ENCODE measurements at regions not wholly inside any gene's neighbourhood (a gene's known extent, or its start where the extent isn't known, plus 50 kb on each side); places are given as distances from the start of the nearest gene placed in this dataset.

DNA sequence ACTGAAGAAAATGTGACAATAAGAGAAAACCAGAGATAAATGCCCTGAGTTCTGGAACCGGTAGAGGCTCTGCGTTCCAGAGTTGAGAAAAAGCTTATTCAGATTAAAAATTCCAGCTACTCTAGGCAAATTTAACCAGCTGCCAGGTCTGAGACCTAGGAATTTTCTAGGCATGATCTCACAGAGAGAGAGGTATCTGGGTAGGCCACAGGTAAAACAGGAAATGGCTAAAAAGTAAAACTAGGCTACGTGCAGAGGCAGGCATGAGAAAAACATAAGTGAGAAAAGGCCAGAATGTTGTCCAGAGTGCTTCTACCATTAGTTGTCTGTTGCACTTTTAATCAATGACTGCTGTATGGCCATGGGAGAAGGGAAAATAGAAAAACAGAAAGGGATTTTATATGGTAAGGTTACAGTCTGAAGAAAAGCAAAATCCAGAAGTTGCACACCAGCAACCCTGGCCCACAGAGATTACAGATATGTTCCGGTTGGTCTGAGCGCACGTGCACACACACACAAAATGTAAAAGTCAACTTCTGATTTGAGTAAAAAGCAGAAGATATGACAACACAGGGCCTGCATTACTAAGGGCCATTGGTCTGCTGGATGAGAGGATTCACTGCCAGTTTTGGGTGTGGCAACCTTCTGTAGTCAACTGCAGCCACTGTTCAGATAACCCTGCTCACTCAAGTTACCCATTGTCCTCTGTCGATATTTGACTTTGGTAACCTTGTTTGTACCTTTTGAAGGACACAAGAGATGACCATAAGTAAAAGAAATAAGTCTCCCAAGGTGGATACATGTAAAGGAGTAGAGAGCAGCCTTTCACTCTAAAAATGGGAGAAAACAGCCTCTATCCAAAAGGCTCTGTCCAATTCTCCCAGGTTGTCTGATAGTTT lies 266.0 kb downstream of the DTWD2 start:
- ATAC-seq (replicated peaks; ENCODE audit: extremely low read depth, poor library complexity, severe bottlenecking) (no peak), DNase-seq (ENCODE audit: low spot score in 2 of 2) (no peak)
- no peak overlapping the region for H3K4me3 Mint-ChIP-seq
- H3K27me3 Mint-ChIP-seq = no peaks in the 10 kb centered on the region
- peaks cover 20% of the 10 kb centered on the region for H3K9me3 Mint-ChIP-seq
- H3K4me1 Mint-ChIP-seq = no peaks in the 10 kb centered on the region
- H3K27ac Mint-ChIP-seq (ENCODE audit: low read depth) = no peak overlapping the region
- H3K36me3 Mint-ChIP-seq (ENCODE audit: insufficient read depth) = no peaks in the 10 kb centered on the region

DNA sequence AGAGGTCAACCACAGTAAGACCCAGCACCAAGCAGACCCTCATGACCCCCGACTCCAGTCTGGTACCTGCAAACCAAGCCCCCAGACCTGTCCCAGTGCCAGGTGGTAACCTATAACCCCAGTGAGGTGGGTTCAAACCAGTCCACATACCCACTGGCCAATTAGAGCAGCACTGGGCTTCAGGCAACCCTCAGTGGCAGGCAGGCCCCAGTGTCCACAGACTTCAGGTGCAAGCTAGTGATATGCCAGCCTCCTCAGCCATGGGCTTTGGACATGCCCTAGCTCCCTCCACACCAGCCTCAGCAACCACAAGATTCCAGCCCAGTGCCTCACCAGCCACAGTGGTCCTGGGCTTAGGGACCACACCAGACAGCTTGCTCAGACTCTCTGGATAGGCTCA lies 276.6 kb downstream of the DTWD2 start:
- ATAC-seq (replicated peaks; ENCODE audit: extremely low read depth, poor library complexity, severe bottlenecking) (no peak), DNase-seq (ENCODE audit: low spot score in 2 of 2) (no peak)
- Mint-ChIP-seq H3K36me3 (ENCODE audit: insufficient read depth) (no peaks in the 10 kb centered on the region), H3K4me3 (no peak overlapping the region), H3K4me1 (no peaks in the 10 kb centered on the region), H3K9me3 (peaks cover 18% of the 10 kb centered on the region), H3K27ac (ENCODE audit: low read depth) (no peak overlapping the region), H3K27me3 (no peaks in the 10 kb centered on the region)

DNA sequence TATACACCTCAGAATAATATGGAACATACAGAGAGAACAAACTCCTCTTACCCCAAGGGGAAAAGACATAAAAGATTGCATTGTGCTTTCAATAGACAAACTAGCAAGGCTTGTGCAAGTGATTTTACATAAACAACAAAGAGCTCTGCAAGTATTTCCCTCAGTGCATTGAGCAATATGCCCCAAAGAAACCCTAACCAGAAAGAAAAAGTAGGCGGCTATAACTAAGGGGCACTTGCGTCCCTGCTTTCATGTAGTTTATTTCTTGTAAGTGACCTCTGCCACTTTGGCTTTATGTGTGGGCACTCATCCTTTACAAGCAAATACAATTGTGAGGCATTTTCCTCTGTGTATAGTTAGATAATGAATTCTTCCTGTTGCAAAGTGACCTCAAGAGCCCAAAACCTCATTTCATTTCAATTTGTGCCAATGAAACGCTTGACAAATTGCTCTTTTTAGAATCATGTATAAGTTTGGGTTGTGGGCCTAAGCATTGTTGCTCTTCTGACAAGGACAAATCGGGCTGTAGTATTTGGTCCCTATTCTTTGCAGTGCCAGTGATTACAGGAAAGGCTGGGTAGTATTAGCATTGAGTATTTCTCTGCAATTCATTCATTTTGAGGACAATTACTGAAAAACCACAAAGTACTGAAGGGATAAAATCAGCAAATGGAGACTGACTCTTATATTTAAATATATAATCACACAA lies 282.2 kb downstream of the DTWD2 start:
- H3K36me3 Mint-ChIP-seq (ENCODE audit: insufficient read depth) = peaks cover 4% of the 10 kb centered on the region
- H3K4me3 Mint-ChIP-seq = no peak overlapping the region
- DNase-seq (ENCODE audit: low spot score in 2 of 2) = no peak
- ATAC-seq (replicated peaks; ENCODE audit: extremely low read depth, poor library complexity, severe bottlenecking) = no peak
- H3K27me3 Mint-ChIP-seq = no peaks in the 10 kb centered on the region
- H3K27ac Mint-ChIP-seq (ENCODE audit: low read depth) = no peak overlapping the region
- no peaks in the 10 kb centered on the region for H3K4me1 Mint-ChIP-seq
- peaks cover 22% of the 10 kb centered on the region for H3K9me3 Mint-ChIP-seq

DNA sequence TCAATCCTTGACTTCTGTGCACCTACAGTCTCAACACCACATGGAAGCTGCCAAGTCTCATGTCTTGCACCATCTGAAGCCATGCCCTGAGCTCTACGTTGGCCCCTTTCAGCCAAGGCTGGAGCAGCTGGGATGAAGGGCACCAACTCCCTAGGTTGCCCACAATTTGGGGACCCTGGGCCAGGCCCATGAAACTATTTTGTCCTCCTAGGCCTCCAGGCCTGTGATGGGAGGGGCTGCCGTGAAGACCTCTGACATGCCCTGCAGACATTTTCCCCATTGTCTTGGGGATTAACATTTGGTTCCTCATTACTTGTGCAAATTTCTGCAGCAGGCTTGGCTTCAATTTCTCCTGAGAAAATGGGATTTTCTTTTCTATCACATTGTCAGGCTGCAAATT lies 285.1 kb downstream of the DTWD2 start:
- ATAC-seq (replicated peaks; ENCODE audit: extremely low read depth, poor library complexity, severe bottlenecking) (no peak), DNase-seq (ENCODE audit: low spot score in 2 of 2) (no peak)
- Mint-ChIP-seq H3K9me3 (peaks cover 12% of the 10 kb centered on the region), H3K36me3 (ENCODE audit: insufficient read depth) (peaks cover 4% of the 10 kb centered on the region), H3K4me3 (no peak overlapping the region), H3K27ac (ENCODE audit: low read depth) (no peak overlapping the region), H3K4me1 (no peaks in the 10 kb centered on the region), H3K27me3 (no peaks in the 10 kb centered on the region)

DNA sequence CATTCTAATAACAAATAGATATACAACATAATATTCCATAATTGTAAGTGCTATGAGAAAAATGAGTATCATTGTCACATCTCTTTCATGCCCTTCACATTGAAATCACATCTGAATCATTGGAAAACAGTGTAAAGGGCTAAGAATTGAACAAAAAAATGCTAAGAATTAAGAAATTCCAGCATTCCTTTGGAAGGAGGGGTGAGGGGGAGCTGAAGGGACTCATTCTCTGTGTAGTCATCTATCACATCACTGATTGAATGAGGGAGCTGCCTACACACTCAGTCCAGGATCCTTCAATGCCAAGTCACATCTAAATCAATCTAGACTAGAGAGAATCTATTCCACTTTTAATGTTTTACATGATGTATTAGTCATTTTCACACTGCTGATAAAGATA lies 286.6 kb downstream of the DTWD2 start:
- peaks cover 6% of the 10 kb centered on the region for H3K27me3 Mint-ChIP-seq
- no peaks in the 10 kb centered on the region for H3K4me1 Mint-ChIP-seq
- H3K36me3 Mint-ChIP-seq (ENCODE audit: insufficient read depth) = peaks cover 4% of the 10 kb centered on the region
- DNase-seq (ENCODE audit: low spot score in 2 of 2) (no peak), ATAC-seq (replicated peaks; ENCODE audit: extremely low read depth, poor library complexity, severe bottlenecking) (no peak)
- H3K9me3 Mint-ChIP-seq = peaks cover 10% of the 10 kb centered on the region
- H3K4me3 Mint-ChIP-seq = no peak overlapping the region
- H3K27ac Mint-ChIP-seq (ENCODE audit: low read depth) = no peak overlapping the region

DNA sequence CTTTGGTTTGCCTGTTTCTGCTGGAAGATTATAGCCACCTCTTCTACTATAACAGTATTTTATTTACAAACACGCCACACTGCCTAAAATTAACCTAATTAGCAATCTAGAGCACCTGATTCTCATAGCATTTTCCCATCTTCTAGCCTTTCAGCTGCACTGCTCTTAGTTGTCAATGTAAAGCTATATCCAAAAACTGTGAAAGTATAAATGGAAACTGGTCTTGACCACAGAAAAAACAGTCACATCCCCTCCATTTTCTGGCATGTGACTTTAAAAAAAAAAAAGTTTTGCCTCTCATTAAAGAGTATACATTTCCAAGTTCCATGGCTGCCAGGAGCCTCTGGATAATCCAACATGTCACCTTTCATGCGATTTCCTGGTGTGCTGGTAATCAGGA lies 287.8 kb downstream of the DTWD2 start:
- Mint-ChIP-seq H3K27me3 (peaks cover 10% of the 10 kb centered on the region), H3K9me3 (peaks cover 10% of the 10 kb centered on the region), H3K27ac (ENCODE audit: low read depth) (no peak overlapping the region), H3K4me3 (no peak overlapping the region), H3K4me1 (no peaks in the 10 kb centered on the region), H3K36me3 (ENCODE audit: insufficient read depth) (peaks cover 4% of the 10 kb centered on the region)
- ATAC-seq (replicated peaks; ENCODE audit: extremely low read depth, poor library complexity, severe bottlenecking) (no peak), DNase-seq (ENCODE audit: low spot score in 2 of 2) (no peak)

DNA sequence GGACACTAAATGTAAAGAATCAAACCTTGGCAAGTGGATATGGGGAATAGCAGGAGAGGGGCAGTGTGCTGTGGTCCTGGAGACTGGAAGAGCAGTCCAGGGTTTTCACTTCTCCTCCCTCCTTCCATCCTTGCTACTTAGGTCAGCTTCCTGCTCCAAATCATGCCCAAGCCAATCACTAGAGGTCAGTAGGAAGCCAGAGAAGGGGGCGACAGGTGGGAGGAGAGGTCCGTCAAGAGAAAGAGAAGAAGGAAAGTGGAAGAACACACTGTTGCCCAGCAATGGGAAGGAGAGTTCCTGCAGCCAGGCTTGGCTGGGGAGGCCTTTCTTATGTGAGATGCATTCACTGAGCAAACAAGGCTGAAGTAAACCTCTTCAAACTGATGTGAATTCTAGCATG lies 289.6 kb downstream of the DTWD2 start:
- ATAC-seq (replicated peaks; ENCODE audit: extremely low read depth, poor library complexity, severe bottlenecking) = no peak
- no peak overlapping the region for H3K27ac Mint-ChIP-seq (ENCODE audit: low read depth)
- peaks cover 2% of the 10 kb centered on the region for H3K9me3 Mint-ChIP-seq
- DNase-seq (ENCODE audit: low spot score in 2 of 2) = no peak
- no peaks in the 10 kb centered on the region for H3K4me1 Mint-ChIP-seq
- peaks cover 4% of the 10 kb centered on the region for H3K36me3 Mint-ChIP-seq (ENCODE audit: insufficient read depth)
- peaks cover 10% of the 10 kb centered on the region for H3K27me3 Mint-ChIP-seq
- H3K4me3 Mint-ChIP-seq = no peak overlapping the region

DNA sequence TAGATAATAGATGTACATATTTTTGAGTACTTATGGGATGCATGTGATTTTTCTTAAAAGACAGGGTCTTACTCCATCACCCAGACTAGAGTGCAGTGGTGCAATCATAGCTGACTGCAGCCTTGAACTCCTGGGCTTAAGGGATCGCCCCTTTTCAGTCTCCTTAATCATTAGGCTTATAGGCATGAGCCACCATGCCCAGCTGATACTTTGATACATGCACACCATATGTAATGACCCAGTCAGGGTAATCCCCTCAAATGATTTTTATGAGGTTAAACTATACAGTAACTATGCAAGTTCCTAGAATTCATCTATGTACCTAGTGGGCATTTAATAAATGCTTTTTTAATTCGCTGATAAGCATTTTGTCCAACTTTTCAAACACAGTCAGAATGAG lies 292.3 kb downstream of the DTWD2 start:
- H3K36me3 Mint-ChIP-seq (ENCODE audit: insufficient read depth) = no peaks in the 10 kb centered on the region
- H3K9me3 Mint-ChIP-seq = no peaks in the 10 kb centered on the region
- H3K27ac Mint-ChIP-seq (ENCODE audit: low read depth) = no peak overlapping the region
- no peaks in the 10 kb centered on the region for H3K4me1 Mint-ChIP-seq
- ATAC-seq (replicated peaks; ENCODE audit: extremely low read depth, poor library complexity, severe bottlenecking) (no peak), DNase-seq (ENCODE audit: low spot score in 2 of 2) (no peak)
- H3K4me3 Mint-ChIP-seq = no peak overlapping the region
- peaks cover 10% of the 10 kb centered on the region for H3K27me3 Mint-ChIP-seq

DNA sequence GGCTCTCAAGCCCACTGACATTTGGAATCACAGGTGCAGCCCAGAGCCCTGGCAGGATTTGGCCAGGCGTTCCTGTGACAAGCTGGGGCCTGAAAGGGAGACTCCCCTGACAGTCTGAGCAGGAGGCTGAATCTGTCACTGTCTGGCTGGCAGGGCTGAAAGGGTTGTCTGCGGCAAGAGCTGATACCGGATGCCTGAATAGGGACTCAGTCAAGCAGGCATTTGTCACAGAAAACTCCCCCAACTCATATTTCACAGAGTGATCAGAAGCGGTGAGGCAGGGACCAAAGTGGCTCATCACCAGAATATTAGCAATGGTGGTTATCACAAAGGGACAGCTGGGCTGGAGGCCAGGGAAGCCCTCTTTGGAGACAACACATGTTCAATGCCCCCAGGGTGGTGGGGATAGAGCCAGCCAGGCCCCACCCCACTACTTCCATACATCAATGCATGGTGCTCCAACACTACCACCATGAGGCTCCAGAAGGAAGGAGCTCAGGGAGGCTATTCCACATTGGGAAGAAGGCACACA lies 295.5 kb downstream of the DTWD2 start:
- H3K27ac Mint-ChIP-seq (ENCODE audit: low read depth) = no peak overlapping the region
- no peaks in the 10 kb centered on the region for H3K4me1 Mint-ChIP-seq
- H3K27me3 Mint-ChIP-seq = peaks cover 10% of the 10 kb centered on the region
- no peak overlapping the region for H3K4me3 Mint-ChIP-seq
- no peaks in the 10 kb centered on the region for H3K36me3 Mint-ChIP-seq (ENCODE audit: insufficient read depth)
- peaks cover 6% of the 10 kb centered on the region for H3K9me3 Mint-ChIP-seq
- DNase-seq (ENCODE audit: low spot score in 2 of 2) (no peak), ATAC-seq (replicated peaks; ENCODE audit: extremely low read depth, poor library complexity, severe bottlenecking) (no peak)

DNA sequence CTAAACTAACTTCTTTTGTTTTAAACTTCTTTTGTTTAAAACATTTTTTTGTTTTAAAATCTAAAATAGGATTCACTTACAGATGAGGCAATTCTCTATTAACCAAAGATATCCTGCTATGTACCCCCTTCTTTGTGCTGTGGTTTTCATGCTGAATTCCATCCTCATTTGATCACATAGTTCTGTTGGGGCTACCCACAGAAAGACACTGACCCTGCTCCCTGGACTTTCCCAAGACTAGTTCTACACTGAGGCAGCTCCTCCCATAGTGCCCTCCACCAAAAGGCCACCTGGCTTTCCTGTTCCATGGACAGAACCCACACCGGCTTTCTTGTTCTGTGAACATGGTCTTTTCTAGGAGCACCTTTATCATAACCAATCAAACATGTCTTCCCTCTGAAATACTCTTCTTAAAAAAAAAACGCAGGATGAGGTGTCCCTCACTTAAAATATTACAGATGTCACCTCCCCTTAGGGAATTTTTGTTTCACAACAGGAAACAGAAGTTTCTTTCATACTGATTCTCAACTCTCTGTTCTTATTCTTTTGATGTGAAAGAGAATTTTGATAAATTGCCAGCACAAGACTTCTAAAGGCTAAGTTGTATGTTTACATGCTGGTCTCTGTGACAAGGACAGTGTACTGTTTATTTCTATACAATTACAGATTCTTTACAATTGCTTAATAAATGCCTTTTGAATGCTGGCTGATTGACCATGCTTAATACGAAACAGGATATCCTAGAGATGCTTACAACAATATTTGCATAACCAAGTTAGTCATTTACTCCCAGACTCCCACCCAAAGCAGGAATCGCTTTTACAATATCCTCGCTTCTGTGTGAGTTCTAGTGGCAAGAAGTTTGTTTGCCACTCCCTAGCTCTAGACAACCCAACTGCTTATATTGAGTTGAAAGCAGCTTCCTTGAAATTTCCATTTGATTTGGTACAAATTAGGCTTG lies 300.4 kb downstream of the DTWD2 start:
- Mint-ChIP-seq H3K4me1 (no peaks in the 10 kb centered on the region), H3K9me3 (peaks cover 16% of the 10 kb centered on the region), H3K36me3 (ENCODE audit: insufficient read depth) (no peaks in the 10 kb centered on the region), H3K4me3 (no peak overlapping the region), H3K27me3 (no peaks in the 10 kb centered on the region), H3K27ac (ENCODE audit: low read depth) (no peak overlapping the region)
- DNase-seq (ENCODE audit: low spot score in 2 of 2) (no peak), ATAC-seq (replicated peaks; ENCODE audit: extremely low read depth, poor library complexity, severe bottlenecking) (no peak)

DNA sequence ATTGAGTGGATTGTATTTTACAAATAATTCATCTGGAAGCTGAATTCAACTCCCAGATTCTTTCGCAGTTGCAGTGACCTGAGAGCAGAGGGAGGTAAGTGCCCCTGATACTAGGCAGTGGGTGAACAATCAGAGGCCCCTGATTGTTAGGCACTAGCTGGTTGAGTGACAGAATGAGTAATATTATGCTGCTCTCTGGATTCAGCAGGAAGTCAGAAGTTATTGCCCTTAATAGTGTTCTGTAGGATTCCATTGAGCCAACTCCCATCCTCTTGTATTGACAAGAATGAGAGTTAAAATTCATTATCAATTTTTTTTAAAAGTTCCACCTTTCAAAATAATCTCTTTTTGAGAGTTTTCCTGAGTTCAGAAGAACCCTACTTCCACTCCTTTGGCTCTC lies 301.2 kb downstream of the DTWD2 start:
- peaks cover 16% of the 10 kb centered on the region for H3K9me3 Mint-ChIP-seq

DNA sequence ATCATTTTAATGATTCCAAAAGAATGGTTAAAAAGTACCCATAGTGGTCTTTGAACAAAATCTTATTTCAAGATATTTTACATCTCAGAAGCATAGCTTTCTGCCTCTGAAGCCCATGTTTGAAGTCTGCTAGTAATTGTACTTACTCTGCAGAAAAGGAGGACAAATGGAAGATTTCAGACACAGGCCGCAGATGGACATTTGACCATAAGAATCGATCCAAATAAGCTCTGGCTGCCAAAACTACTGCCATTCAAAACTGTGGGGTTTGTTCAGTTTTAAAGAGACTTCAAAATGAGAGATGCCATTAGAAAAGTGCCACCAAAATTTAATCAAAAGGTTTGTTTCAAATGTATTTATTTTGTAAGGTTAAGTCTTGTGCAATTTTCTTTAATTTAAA lies 306.7 kb downstream of the DTWD2 start:
- H3K4me3 Mint-ChIP-seq = no peak overlapping the region
- H3K9me3 Mint-ChIP-seq = peaks cover 10% of the 10 kb centered on the region
- no peaks in the 10 kb centered on the region for H3K4me1 Mint-ChIP-seq
- no peaks in the 10 kb centered on the region for H3K27me3 Mint-ChIP-seq
- no peak overlapping the region for H3K27ac Mint-ChIP-seq (ENCODE audit: low read depth)
- no peak for ATAC-seq (replicated peaks; ENCODE audit: extremely low read depth, poor library complexity, severe bottlenecking)
- no peak for DNase-seq (ENCODE audit: low spot score in 2 of 2)
- no peaks in the 10 kb centered on the region for H3K36me3 Mint-ChIP-seq (ENCODE audit: insufficient read depth)

More for the DNA sequence above, 301.2 kb downstream of the DTWD2 start:
- H3K27ac Mint-ChIP-seq (ENCODE audit: low read depth) = no peak overlapping the region
- H3K4me3 Mint-ChIP-seq = no peak overlapping the region
- no peaks in the 10 kb centered on the region for H3K36me3 Mint-ChIP-seq (ENCODE audit: insufficient read depth)
- no peaks in the 10 kb centered on the region for H3K27me3 Mint-ChIP-seq
- ATAC-seq (replicated peaks; ENCODE audit: extremely low read depth, poor library complexity, severe bottlenecking) = no peak
- no peak for DNase-seq (ENCODE audit: low spot score in 2 of 2)
- no peaks in the 10 kb centered on the region for H3K4me1 Mint-ChIP-seq
